ENCODE measurements at regions not wholly inside any gene's neighbourhood (a gene's known extent, or its start where the extent isn't known, plus 50 kb on each side); places are given as distances from the start of the nearest gene placed in this dataset.

DNA sequence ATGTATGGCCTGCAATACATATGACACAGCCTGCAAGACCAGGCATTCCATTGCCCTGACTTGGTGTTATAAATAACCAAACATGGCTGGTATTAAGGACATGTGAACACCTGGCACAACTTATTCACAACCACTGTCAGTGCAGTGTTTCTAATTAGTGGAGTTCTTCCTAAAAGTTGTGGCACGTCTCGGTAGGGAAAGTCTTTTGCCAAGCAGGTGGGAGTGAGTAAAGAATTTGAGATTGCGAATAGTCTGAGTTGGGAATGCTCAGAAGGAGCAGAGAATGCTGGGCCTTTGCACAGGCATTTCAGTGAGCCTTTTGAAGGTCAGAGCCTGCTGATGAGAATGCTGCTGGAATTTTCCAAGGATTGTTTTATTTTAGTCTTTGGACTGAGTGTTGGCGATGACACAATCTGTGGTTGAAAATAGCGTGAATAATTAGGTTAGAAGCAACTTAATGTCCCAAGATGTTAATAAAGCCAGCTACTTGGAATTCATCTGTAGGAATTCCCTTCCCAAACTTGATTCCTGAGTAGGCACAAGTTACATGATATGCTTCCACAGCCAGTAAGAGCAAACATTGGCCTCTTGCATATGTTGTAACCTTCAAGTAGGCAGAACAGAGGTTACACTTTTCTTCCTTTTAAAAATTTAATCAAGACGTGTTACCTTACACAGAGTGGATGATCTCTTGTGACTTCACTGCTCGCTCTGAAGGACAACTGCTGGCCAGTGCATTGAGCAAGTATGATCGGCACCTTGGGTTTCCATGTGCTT is 83.6 kb upstream of the PGRMC2 start:
- H3K9ac ChIP-seq (ENCODE audit: low read length): no peak overlapping the region
- no peaks in the 10 kb centered on the region for H3K9me3 ChIP-seq (ENCODE audit: low read length)
- TF ChIP-seq EZH2 (IDR thresholded peaks at IDR 0.05; ENCODE audit: borderline replicate concordance, low read length) (no peak), CTCF (IDR thresholded peaks at IDR 0.05; ENCODE audit: low read length) (no peak)
- H3K27me3 ChIP-seq (ENCODE audit: insufficient read depth, low read length): no peaks in the 10 kb centered on the region
- H3K4me3 ChIP-seq (ENCODE audit: low read depth, low read length, poor library complexity, severe bottlenecking): no peak overlapping the region
- H4K20me1 ChIP-seq (ENCODE audit: insufficient read depth, low read length): no peaks in the 10 kb centered on the region
- no peak overlapping the region for H3K27ac ChIP-seq (ENCODE audit: low read depth, low read length, poor library complexity, severe bottlenecking)
- no peaks in the 10 kb centered on the region for H3K9me2 ChIP-seq (ENCODE audit: low read depth, low read length)
- H3F3A ChIP-seq (ENCODE audit: insufficient read depth, low read length): no peaks in the 10 kb centered on the region
- H3K36me3 ChIP-seq (ENCODE audit: insufficient read depth, low read length): no peaks in the 10 kb centered on the region
- H2AFZ ChIP-seq (ENCODE audit: low read length): no peak overlapping the region
- H3K79me2 ChIP-seq (ENCODE audit: insufficient read depth, low read length): no peaks in the 10 kb centered on the region
- H3K4me1 ChIP-seq (ENCODE audit: insufficient read depth, low read length, severe bottlenecking): no peaks in the 10 kb centered on the region
- H3K4me2 ChIP-seq (ENCODE audit: low read length): no peak overlapping the region

GRCh38 chr4:128366212-128366611 is 78.6 kb upstream of the PGRMC2 start:
- H3K4me2 ChIP-seq (ENCODE audit: low read length): no peak overlapping the region
- no peaks in the 10 kb centered on the region for H3K27me3 ChIP-seq (ENCODE audit: insufficient read depth, low read length)
- H2AFZ ChIP-seq (ENCODE audit: low read length): no peak overlapping the region
- H3K36me3 ChIP-seq (ENCODE audit: insufficient read depth, low read length): no peaks in the 10 kb centered on the region
- H4K20me1 ChIP-seq (ENCODE audit: insufficient read depth, low read length): no peaks in the 10 kb centered on the region
- no peaks in the 10 kb centered on the region for H3K79me2 ChIP-seq (ENCODE audit: insufficient read depth, low read length)
- H3K9ac ChIP-seq (ENCODE audit: low read length): no peak overlapping the region
- H3K27ac ChIP-seq (ENCODE audit: low read depth, low read length, poor library complexity, severe bottlenecking): no peak overlapping the region
- H3K4me3 ChIP-seq (ENCODE audit: low read depth, low read length, poor library complexity, severe bottlenecking): no peak overlapping the region
- H3K4me1 ChIP-seq (ENCODE audit: insufficient read depth, low read length, severe bottlenecking): no peaks in the 10 kb centered on the region
- no peaks in the 10 kb centered on the region for H3F3A ChIP-seq (ENCODE audit: insufficient read depth, low read length)
- H3K9me2 ChIP-seq (ENCODE audit: low read depth, low read length): no peaks in the 10 kb centered on the region
- no peaks in the 10 kb centered on the region for H3K9me3 ChIP-seq (ENCODE audit: low read length)
- TF ChIP-seq EZH2 (IDR thresholded peaks at IDR 0.05; ENCODE audit: borderline replicate concordance, low read length) (no peak), CTCF (IDR thresholded peaks at IDR 0.05; ENCODE audit: low read length) (no peak)

DNA sequence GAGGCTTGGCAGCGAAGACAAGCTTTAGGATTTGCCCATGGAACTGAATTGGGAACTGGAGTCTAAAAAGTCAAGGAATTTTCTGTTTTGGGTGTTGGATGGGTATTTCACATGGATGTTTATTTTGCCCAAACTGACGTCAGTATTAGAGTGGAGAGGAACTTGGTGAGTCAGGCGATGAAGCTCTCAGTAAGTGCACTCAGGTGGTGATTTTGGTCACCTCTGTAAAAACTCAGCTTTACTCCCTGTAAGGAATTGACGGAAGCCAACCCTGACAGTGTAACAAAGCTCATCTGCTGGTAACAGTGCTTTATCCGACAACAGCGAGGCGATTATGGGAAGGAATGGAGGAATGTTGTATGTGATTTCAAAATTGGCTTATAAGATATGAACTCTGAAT is 77.0 kb upstream of the PGRMC2 start:
- Histone ChIP-seq H3F3A (ENCODE audit: insufficient read depth, low read length) (no peaks in the 10 kb centered on the region), H3K4me1 (ENCODE audit: insufficient read depth, low read length, severe bottlenecking) (no peaks in the 10 kb centered on the region), H4K20me1 (ENCODE audit: insufficient read depth, low read length) (no peaks in the 10 kb centered on the region), H3K9me3 (ENCODE audit: low read length) (no peaks in the 10 kb centered on the region), H3K4me3 (ENCODE audit: low read depth, low read length, poor library complexity, severe bottlenecking) (no peak overlapping the region), H3K27ac (ENCODE audit: low read depth, low read length, poor library complexity, severe bottlenecking) (no peak overlapping the region), H3K27me3 (ENCODE audit: insufficient read depth, low read length) (no peaks in the 10 kb centered on the region), H3K4me2 (ENCODE audit: low read length) (no peak overlapping the region), H3K36me3 (ENCODE audit: insufficient read depth, low read length) (no peaks in the 10 kb centered on the region), H3K9ac (ENCODE audit: low read length) (no peak overlapping the region), H2AFZ (ENCODE audit: low read length) (no peak overlapping the region), H3K9me2 (ENCODE audit: low read depth, low read length) (no peaks in the 10 kb centered on the region), H3K79me2 (ENCODE audit: insufficient read depth, low read length) (no peaks in the 10 kb centered on the region)
- TF ChIP-seq EZH2 (IDR thresholded peaks at IDR 0.05; ENCODE audit: borderline replicate concordance, low read length) (no peak), CTCF (IDR thresholded peaks at IDR 0.05; ENCODE audit: low read length) (no peak)
